Pancreas (tissue), 10 donors: ENCODE measurements at regions not wholly inside any gene's neighbourhood (a gene's known extent, or its start where the extent isn't known, plus 50 kb on each side); places are given as distances from the start of the nearest gene placed in this dataset.
A peak's percentile ranks its signal among the peaks of the same experiment; 100 is the strongest.

Experiments
- ATAC-seq, 4 donors: fragments of 200-7000 bp; cut with Tn5 transposase; one replicate each; pipeline versions ENCODE4 v1.8.0 to v1.9.1; 2020; ENCODE audit warnings: mild to moderate bottlenecking in 4 of 4, moderate library complexity in 4 of 4
- DNase-seq, 6 donors: peaks; one replicate each; pipeline ENCODE4 v3.0.0-alpha.2; 2020
- FAIRE-seq: peaks from 2 replicates; lab custom pipeline; 2012; peaks lifted over from hg19 to GRCh38; lab: Jason Lieb, UNC
- H3K27ac ChIP-seq, 4 donors: fragments of 200-600 bp; sonication (generic); 1 replicate in 3 of 4; 2 replicates in 1 of 4; pipeline versions ENCODE4 v1.5.0 to v1.8.0; 2020
- H3K27me3 ChIP-seq, 4 donors: fragments of 200-600 bp; one replicate each; pipeline ENCODE4 v1.8.0; 2021
- H3K36me3 ChIP-seq, 3 donors: fragments of 200-600 bp; sonication (generic) in 1 of 3; one replicate each; pipeline versions ENCODE4 v1.5.0 to v1.8.0; 2020 to 2021
- H3K4me1 ChIP-seq, 3 donors: fragments of 200-600 bp; one replicate each; pipeline ENCODE4 v1.8.0; 2021
- H3K4me3 ChIP-seq, 4 donors: fragments of 200-600 bp; sonication (generic) in 2 of 4; one replicate each; pipeline versions ENCODE4 v1.5.0 to v1.8.0; 2020 to 2021
- H3K9me3 ChIP-seq, 4 donors: fragments of 200-600 bp; one replicate each; pipeline ENCODE4 v1.8.0; 2021
- CTCF ChIP-seq, 4 donors: fragments of 200-600 bp; sonication (generic) in 3 of 4; IDR thresholded peaks; one replicate each; pipeline versions ENCODE4 v1.5.0 to v1.8.0; 2021; ENCODE audit warnings: antibody characterized with exemption in 4 of 4
- WGBS, 2 donors: extraction: QIAGEN DNeasy Blood & Tissue Kit; methylation state at CpG; one replicate each; pipeline ENCODE4 v1.1.7; 2013; 5-methylcytosine and 5-hydroxymethylcytosine counted together
- intact Hi-C, 3 donors: fragments of 100-400 bp; cut with DNase I; formaldehyde crosslinking; loops; one replicate each; pipeline versions ENCODE4 v1.11.1 to v1.14.2; 2022
- donor health status: healthy with polysubstance abuse.
- donor health status: DM: no; HTN: no; CAD: no; lungs with moderate emphysema.
- donor health status: DM: no; HTN: no; CAD: no.
- donor health status: control.
- donor health status: control.
- donor health status: Bipolar disorder and iron deficiency.
- donor health status: DM: yes; HTN: yes; CAD: no.
- donor health status: DM: no; HTN: no; CAD: no.
- donor health status: DM: no; HTN: no; CAD: no.
- donor health status: DM: yes; HTN: yes; CAD: no.

- DNase-seq (no peak), ATAC-seq (no peak), FAIRE-seq (no peak)
- no peaks in the 10 kb centered on the region for H3K9me3 ChIP-seq
- intact Hi-C loops, result no loop called here
- TF ChIP-seq CTCF (IDR thresholded peaks at IDR 0.05), result no peak
- H3K4me3 ChIP-seq, result no peak overlapping the region
- no peaks in the 10 kb centered on the region for H3K36me3 ChIP-seq
- H3K27ac ChIP-seq, result no peak overlapping the region
- 81 to 90% methylated on average over 5 of the region's 5 CpGs for whole genome bisulfite sequencing, 2 donors
- H3K27me3 ChIP-seq, result peaks cover 0 to 16% (median 0%) of the 10 kb centered on the region in 4 donors
- H3K4me1 ChIP-seq, result no peaks in the 10 kb centered on the region
Measured at GRCh38 chrX:19190902-19191301, 68.6 kb upstream of the ADGRG2 start.

GRCh38 chrX:19193565-19193964 lies 71.3 kb upstream of the ADGRG2 start:
- intact Hi-C loops, result no loop called here
- no peak for FAIRE-seq

GRCh38 chrX:19194285-19195242 lies 72.3 kb upstream of the ADGRG2 start:
- intact Hi-C loops, result no loop called here
- no peak for TF ChIP-seq CTCF (IDR thresholded peaks at IDR 0.05)
- Histone ChIP-seq H3K27ac (no peak overlapping the region), H3K36me3 (no peaks in the 10 kb centered on the region), H3K9me3 (no peaks in the 10 kb centered on the region), H3K27me3 (peaks cover 0 to 16% (median 3%) of the 10 kb centered on the region in 4 donors), H3K4me1 (no peaks in the 10 kb centered on the region), H3K4me3 (no peak overlapping the region)
- WGBS, 2 donors, result 52 to 54% methylated on average over 9 of the region's 9 CpGs
- no peak for FAIRE-seq
- no peak for DNase-seq
- no peak for ATAC-seq

More at GRCh38 chrX:19193565-19193964, 71.3 kb upstream of the ADGRG2 start:
- Histone ChIP-seq H3K36me3 (no peaks in the 10 kb centered on the region), H3K9me3 (no peaks in the 10 kb centered on the region), H3K4me1 (no peaks in the 10 kb centered on the region), H3K27me3 (peaks cover 0 to 16% (median 1%) of the 10 kb centered on the region in 4 donors), H3K4me3 (no peak overlapping the region), H3K27ac (no peak overlapping the region)
- WGBS, 2 donors, result 50 to 53% methylated on average over 8 of the region's 8 CpGs
- DNase-seq (no peak), ATAC-seq (no peak)
- no peak for TF ChIP-seq CTCF (IDR thresholded peaks at IDR 0.05)

GRCh38 chrX:19195243-19195610 lies 73.0 kb upstream of the ADGRG2 start:
- DNase-seq (no peak), FAIRE-seq (no peak), ATAC-seq (peak in 1 of 4 donors; percentile 50)
- H3K27me3 ChIP-seq, result peaks cover 0 to 16% (median 3%) of the 10 kb centered on the region in 4 donors
- H3K27ac ChIP-seq, result no peak overlapping the region
- 23 to 36% methylated on average over 11 of the region's 11 CpGs for WGBS, 2 donors
- no peak overlapping the region for H3K4me3 ChIP-seq
- no peak for TF ChIP-seq CTCF (IDR thresholded peaks at IDR 0.05)
- no peaks in the 10 kb centered on the region for H3K4me1 ChIP-seq
- intact Hi-C loops, result no loop called here
- H3K36me3 ChIP-seq, result no peaks in the 10 kb centered on the region
- no peaks in the 10 kb centered on the region for H3K9me3 ChIP-seq

- no peak for TF ChIP-seq CTCF (IDR thresholded peaks at IDR 0.05)
- H3K4me1 ChIP-seq, result no peaks in the 10 kb centered on the region
- ATAC-seq (no peak), FAIRE-seq (no peak), DNase-seq (no peak)
- no peaks in the 10 kb centered on the region for H3K36me3 ChIP-seq
- no peaks in the 10 kb centered on the region for H3K9me3 ChIP-seq
- H3K27ac ChIP-seq, result no peak overlapping the region
- H3K4me3 ChIP-seq, result no peak overlapping the region
- 69 to 75% methylated on average over 2 of the region's 2 CpGs for WGBS, 2 donors
- H3K27me3 ChIP-seq, result peaks cover 0 to 11% (median 3%) of the 10 kb centered on the region in 4 donors
- intact Hi-C loops, result no loop called here
Measured at GRCh38 chrX:19198473-19198872, 76.2 kb upstream of the ADGRG2 start.
